ENCODE measurements at regions not wholly inside any gene's neighbourhood (a gene's known extent, or its start where the extent isn't known, plus 50 kb on each side); places are given as distances from the start of the nearest gene placed in this dataset.

DNA sequence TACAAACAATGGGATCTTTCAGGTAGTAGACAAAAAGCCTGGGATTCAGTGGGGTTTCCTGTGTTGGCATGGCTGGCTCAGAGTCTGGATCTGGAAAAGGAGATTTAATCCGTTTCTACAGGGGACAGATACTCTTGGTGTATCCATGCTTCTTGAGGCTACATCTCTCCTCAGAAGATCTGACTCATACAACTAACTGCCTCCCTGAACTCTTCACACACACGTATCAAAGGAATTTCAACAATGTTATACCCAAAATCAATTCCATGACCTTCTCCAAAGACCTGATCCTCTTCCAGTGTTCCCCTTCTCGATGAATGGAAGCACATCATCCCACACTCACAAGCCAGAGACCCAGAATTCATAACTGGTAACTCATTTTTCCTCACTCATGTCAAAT lies 435.3 kb upstream of the NBEA start:
- TF ChIP-seq CTCF (IDR thresholded peaks at IDR 0.05) (no peak), POLR2A (IDR thresholded peaks at IDR 0.05) (no peak)

Measured in thyroid gland (tissue), 4 donors.